GM23338 (cell line): ENCODE measurements at regions not wholly inside any gene's neighbourhood (a gene's known extent, or its start where the extent isn't known, plus 50 kb on each side); places are given as distances from the start of the nearest gene placed in this dataset.

Experiments
- ATAC-seq: fragments of 200-7000 bp; cut with Tn5 transposase; 3 replicates; pipeline ENCODE4 v1.9.1; 2020
- DNase-seq: peaks from one replicate; pipeline ENCODE4 v3.0.0-alpha.2; 2015; ENCODE audit warnings: low spot score
- H2AFZ ChIP-seq: fragments of 200-600 bp; sonication (generic); 2 replicates; pipeline ENCODE4 v1.8.0; 2016; ENCODE audit warnings: antibody characterized with exemption, mild to moderate bottlenecking, moderate library complexity
- H3F3A ChIP-seq: fragments of 200-600 bp; sonication (generic); replicated peaks from 2 replicates; pipeline ENCODE4 v1.8.0; 2017; ENCODE audit warnings: antibody characterized with exemption, mixed run types, low read depth
- H3K27ac ChIP-seq: fragments of 200-600 bp; sonication (generic); 2 replicates; pipeline ENCODE4 v1.6.1; 2016; ENCODE audit warnings: low read depth
- H3K27me3 ChIP-seq: fragments of 200-600 bp; sonication (generic); 2 replicates; pipeline ENCODE4 v1.8.0; 2016; ENCODE audit warnings: mild to moderate bottlenecking, mixed run types, moderate library complexity; ENCODE audit not compliant: insufficient read depth
- H3K36me3 ChIP-seq: fragments of 200-600 bp; sonication (generic); 2 replicates; pipeline ENCODE4 v1.8.0; 2016; ENCODE audit warnings: mild to moderate bottlenecking; ENCODE audit not compliant: insufficient read depth
- H3K4me1 ChIP-seq: fragments of 200-600 bp; sonication (generic); 2 replicates; pipeline ENCODE4 v1.8.0; 2016; ENCODE audit warnings: mild to moderate bottlenecking, moderate library complexity; ENCODE audit not compliant: insufficient read depth
- H3K4me2 ChIP-seq: fragments of 200-600 bp; sonication (generic); 2 replicates; pipeline ENCODE4 v1.7.1; 2017; ENCODE audit warnings: mixed run types
- H3K4me3 ChIP-seq: fragments of 200-600 bp; sonication (generic); 2 replicates; pipeline ENCODE4 v1.6.1; 2016; ENCODE audit warnings: mixed run types
- H3K79me2 ChIP-seq: fragments of 200-600 bp; sonication (generic); replicated peaks from 2 replicates; pipeline ENCODE4 v1.8.0; 2017; ENCODE audit warnings: mild to moderate bottlenecking; ENCODE audit not compliant: insufficient read depth
- H3K9me2 ChIP-seq: fragments of 200-600 bp; sonication (generic); 2 replicates; pipeline ENCODE4 v1.8.0; 2017; ENCODE audit not compliant: insufficient read depth
- H4K20me1 ChIP-seq: fragments of 200-600 bp; sonication (generic); replicated peaks from 2 replicates; pipeline ENCODE4 v1.8.0; 2017; ENCODE audit warnings: mild to moderate bottlenecking; ENCODE audit not compliant: insufficient read depth
- H3K27ac Mint-ChIP-seq: 2 replicates; pipeline ENCODE4 v1.8.0; 2020; ENCODE audit warnings: inconsistent platforms, mild to moderate bottlenecking, moderate library complexity, mixed read lengths
- H3K27me3 Mint-ChIP-seq: 3 replicates; pipeline ENCODE4 v1.8.0; 2022; ENCODE audit warnings: low read depth, mild to moderate bottlenecking, moderate library complexity, mixed read lengths, inconsistent platforms; ENCODE audit not compliant: insufficient read depth, poor library complexity
- H3K36me3 Mint-ChIP-seq: 3 replicates; pipeline ENCODE4 v1.8.0; 2021; ENCODE audit warnings: low read depth, mild to moderate bottlenecking, inconsistent platforms, moderate library complexity, mixed read lengths
- H3K4me1 Mint-ChIP-seq: 3 replicates; pipeline ENCODE4 v1.8.0; 2020; ENCODE audit warnings: mild to moderate bottlenecking, inconsistent platforms, mixed read lengths
- H3K4me3 Mint-ChIP-seq: 3 replicates; pipeline ENCODE4 v1.8.0; 2021; ENCODE audit warnings: moderate library complexity, mild to moderate bottlenecking, inconsistent platforms, mixed read lengths
- H3K9me3 Mint-ChIP-seq: 3 replicates; pipeline ENCODE4 v1.8.0; 2020; ENCODE audit warnings: moderate library complexity, mild to moderate bottlenecking, inconsistent platforms, mixed read lengths
- EZH2 ChIP-seq: fragments of 200-600 bp; sonication (generic); IDR thresholded peaks from one replicate; pipeline ENCODE4 v1.8.0; 2017; ENCODE audit warnings: antibody characterized with exemption, mild to moderate bottlenecking, low read depth; ENCODE audit not compliant: unreplicated experiment
- NANOG ChIP-seq: IDR thresholded peaks from 2 replicates; pipeline ENCODE4 v1.6.1; 2016; ENCODE audit warnings: antibody characterized with exemption, borderline replicate concordance
- STAT1 ChIP-seq: IDR thresholded peaks from one replicate; pipeline ENCODE4 v1.6.1; 2016; ENCODE audit warnings: antibody characterized with exemption; ENCODE audit not compliant: unreplicated experiment
- ZNF331 ChIP-seq: fragments of 250-450 bp; sonication (Bioruptor Pico); IDR thresholded peaks from 2 replicates; pipeline ENCODE4 v1.5.0; 2020; ENCODE audit warnings: low read depth, mild to moderate bottlenecking, moderate library complexity
- TF ChIP-seq, protein P1 (sequence below): fragments of 250-450 bp; sonication (Bioruptor Pico); IDR thresholded peaks from 2 replicates; pipeline ENCODE4 v1.5.0; 2020; ENCODE audit warnings: mild to moderate bottlenecking, moderate library complexity
- TF ChIP-seq, protein P2 (sequence below): IDR thresholded peaks from 2 replicates; pipeline ENCODE4 v1.6.1; 2016; ENCODE audit warnings: antibody characterized with exemption
- TF ChIP-seq, protein P3 (sequence below): IDR thresholded peaks from one replicate; pipeline ENCODE4 v1.6.1; 2018; ENCODE audit warnings: antibody characterized with exemption; ENCODE audit not compliant: unreplicated experiment

DNA sequence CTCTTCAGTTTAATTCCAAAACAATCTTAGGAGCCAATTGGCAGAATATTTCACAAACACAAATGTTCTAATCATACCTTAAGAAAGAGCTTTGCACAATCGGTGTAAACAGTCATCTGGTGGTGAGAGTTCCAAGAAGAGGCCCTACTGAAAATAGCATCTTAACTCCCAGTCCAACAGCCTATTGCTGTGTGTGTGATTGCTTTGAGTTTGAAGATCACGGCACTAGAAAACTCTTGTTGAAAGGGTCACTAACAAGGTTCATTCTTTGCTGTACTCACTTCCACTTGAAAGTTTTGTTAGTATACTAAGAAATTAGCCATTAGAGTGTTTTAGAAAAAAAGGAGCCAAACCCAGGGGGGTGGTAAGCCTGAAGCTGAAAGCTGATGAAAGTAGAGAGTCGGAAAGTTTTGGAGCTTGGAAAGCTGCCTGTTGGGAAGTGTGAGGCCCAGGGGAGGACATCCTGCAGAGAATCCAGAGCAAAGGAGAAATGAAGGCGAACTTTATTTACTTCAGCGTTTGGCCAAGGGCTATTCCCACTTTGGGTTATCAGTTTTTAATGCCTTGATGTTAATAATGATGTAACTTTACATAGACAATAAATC lies 180.3 kb upstream of the GHR start (continued):
- TF ChIP-seq, protein P1, sequence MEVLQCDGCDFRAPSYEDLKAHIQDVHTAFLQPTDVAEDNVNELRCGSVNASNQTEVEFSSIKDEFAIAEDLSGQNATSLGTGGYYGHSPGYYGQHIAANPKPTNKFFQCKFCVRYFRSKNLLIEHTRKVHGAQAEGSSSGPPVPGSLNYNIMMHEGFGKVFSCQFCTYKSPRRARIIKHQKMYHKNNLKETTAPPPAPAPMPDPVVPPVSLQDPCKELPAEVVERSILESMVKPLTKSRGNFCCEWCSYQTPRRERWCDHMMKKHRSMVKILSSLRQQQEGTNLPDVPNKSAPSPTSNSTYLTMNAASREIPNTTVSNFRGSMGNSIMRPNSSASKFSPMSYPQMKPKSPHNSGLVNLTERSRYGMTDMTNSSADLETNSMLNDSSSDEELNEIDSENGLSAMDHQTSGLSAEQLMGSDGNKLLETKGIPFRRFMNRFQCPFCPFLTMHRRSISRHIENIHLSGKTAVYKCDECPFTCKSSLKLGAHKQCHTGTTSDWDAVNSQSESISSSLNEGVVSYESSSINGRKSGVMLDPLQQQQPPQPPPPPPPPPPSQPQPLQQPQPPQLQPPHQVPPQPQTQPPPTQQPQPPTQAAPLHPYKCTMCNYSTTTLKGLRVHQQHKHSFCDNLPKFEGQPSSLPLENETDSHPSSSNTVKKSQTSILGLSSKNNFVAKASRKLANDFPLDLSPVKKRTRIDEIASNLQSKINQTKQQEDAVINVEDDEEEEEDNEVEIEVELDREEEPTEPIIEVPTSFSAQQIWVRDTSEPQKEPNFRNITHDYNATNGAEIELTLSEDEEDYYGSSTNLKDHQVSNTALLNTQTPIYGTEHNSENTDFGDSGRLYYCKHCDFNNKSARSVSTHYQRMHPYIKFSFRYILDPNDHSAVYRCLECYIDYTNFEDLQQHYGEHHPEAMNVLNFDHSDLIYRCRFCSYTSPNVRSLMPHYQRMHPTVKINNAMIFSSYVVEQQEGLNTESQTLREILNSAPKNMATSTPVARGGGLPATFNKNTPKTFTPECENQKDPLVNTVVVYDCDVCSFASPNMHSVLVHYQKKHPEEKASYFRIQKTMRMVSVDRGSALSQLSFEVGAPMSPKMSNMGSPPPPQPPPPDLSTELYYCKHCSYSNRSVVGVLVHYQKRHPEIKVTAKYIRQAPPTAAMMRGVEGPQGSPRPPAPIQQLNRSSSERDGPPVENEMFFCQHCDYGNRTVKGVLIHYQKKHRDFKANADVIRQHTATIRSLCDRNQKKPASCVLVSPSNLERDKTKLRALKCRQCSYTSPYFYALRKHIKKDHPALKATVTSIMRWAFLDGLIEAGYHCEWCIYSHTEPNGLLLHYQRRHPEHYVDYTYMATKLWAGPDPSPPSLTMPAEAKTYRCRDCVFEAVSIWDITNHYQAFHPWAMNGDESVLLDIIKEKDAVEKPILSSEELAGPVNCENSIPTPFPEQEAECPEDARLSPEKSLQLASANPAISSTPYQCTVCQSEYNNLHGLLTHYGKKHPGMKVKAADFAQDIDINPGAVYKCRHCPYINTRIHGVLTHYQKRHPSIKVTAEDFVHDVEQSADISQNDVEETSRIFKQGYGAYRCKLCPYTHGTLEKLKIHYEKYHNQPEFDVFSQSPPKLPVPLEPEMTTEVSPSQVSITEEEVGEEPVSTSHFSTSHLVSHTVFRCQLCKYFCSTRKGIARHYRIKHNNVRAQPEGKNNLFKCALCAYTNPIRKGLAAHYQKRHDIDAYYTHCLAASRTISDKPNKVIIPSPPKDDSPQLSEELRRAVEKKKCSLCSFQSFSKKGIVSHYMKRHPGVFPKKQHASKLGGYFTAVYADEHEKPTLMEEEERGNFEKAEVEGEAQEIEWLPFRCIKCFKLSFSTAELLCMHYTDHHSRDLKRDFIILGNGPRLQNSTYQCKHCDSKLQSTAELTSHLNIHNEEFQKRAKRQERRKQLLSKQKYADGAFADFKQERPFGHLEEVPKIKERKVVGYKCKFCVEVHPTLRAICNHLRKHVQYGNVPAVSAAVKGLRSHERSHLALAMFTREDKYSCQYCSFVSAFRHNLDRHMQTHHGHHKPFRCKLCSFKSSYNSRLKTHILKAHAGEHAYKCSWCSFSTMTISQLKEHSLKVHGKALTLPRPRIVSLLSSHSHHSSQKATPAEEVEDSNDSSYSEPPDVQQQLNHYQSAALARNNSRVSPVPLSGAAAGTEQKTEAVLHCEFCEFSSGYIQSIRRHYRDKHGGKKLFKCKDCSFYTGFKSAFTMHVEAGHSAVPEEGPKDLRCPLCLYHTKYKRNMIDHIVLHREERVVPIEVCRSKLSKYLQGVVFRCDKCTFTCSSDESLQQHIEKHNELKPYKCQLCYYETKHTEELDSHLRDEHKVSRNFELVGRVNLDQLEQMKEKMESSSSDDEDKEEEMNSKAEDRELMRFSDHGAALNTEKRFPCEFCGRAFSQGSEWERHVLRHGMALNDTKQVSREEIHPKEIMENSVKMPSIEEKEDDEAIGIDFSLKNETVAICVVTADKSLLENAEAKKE, result no peak

DNA sequence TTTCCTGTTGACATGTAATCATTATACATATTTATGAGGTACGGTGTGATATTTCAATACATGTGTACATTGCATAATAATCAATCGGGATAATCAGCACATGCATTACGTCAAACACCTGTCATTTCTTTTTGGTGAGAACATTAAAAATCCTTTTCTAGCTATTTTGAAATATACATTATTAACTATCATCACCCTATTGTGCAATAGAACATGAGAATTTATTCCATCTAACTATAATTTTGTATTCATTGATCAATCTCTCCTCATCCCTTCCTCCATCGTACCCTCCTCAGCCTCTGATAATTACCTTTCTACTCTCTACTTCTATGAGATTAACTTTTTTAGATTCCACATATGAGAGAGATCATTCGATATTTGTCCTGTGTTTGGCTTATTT lies 170.9 kb upstream of the GHR start:
- no peak overlapping the region for H2AFZ ChIP-seq
- Mint-ChIP-seq H3K9me3 (peaks cover 41% of the 10 kb centered on the region), H3K27ac (no peak overlapping the region), H3K27me3 (peaks cover 4% of the 10 kb centered on the region), H3K4me1 (no peaks in the 10 kb centered on the region), H3K4me3 (no peak overlapping the region), H3K36me3 (peaks cover 8% of the 10 kb centered on the region)
- no peak overlapping the region for H3K4me3 ChIP-seq
- no peaks in the 10 kb centered on the region for H3K79me2 ChIP-seq
- ATAC-seq, result no peak
- H3K9me2 ChIP-seq, result 0 out of 2 replicates have a peak, but pooled peaks cover 4% of the 10 kb centered on the region
- no peaks in the 10 kb centered on the region for H3K4me1 ChIP-seq
- H3F3A ChIP-seq, result no peaks in the 10 kb centered on the region
- H4K20me1 ChIP-seq, result no peaks in the 10 kb centered on the region
- 0 out of 2 replicates have a peak, but pooled peaks cover 5% of the 10 kb centered on the region for H3K36me3 ChIP-seq
- no peak overlapping the region for H3K4me2 ChIP-seq
- DNase-seq, result no peak
- no peak overlapping the region for H3K27ac ChIP-seq
- no peaks in the 10 kb centered on the region for H3K27me3 ChIP-seq
- TF ChIP-seq ZNF331 (CRISPR knock-in tag), result no peak
- no peak for TF ChIP-seq STAT1
- TF ChIP-seq, protein P2, sequence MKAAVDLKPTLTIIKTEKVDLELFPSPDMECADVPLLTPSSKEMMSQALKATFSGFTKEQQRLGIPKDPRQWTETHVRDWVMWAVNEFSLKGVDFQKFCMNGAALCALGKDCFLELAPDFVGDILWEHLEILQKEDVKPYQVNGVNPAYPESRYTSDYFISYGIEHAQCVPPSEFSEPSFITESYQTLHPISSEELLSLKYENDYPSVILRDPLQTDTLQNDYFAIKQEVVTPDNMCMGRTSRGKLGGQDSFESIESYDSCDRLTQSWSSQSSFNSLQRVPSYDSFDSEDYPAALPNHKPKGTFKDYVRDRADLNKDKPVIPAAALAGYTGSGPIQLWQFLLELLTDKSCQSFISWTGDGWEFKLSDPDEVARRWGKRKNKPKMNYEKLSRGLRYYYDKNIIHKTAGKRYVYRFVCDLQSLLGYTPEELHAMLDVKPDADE, result no peak
- no peak for TF ChIP-seq EZH2
- TF ChIP-seq NANOG, result no peak
- TF ChIP-seq, protein P3, sequence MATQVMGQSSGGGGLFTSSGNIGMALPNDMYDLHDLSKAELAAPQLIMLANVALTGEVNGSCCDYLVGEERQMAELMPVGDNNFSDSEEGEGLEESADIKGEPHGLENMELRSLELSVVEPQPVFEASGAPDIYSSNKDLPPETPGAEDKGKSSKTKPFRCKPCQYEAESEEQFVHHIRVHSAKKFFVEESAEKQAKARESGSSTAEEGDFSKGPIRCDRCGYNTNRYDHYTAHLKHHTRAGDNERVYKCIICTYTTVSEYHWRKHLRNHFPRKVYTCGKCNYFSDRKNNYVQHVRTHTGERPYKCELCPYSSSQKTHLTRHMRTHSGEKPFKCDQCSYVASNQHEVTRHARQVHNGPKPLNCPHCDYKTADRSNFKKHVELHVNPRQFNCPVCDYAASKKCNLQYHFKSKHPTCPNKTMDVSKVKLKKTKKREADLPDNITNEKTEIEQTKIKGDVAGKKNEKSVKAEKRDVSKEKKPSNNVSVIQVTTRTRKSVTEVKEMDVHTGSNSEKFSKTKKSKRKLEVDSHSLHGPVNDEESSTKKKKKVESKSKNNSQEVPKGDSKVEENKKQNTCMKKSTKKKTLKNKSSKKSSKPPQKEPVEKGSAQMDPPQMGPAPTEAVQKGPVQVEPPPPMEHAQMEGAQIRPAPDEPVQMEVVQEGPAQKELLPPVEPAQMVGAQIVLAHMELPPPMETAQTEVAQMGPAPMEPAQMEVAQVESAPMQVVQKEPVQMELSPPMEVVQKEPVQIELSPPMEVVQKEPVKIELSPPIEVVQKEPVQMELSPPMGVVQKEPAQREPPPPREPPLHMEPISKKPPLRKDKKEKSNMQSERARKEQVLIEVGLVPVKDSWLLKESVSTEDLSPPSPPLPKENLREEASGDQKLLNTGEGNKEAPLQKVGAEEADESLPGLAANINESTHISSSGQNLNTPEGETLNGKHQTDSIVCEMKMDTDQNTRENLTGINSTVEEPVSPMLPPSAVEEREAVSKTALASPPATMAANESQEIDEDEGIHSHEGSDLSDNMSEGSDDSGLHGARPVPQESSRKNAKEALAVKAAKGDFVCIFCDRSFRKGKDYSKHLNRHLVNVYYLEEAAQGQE, result no peak
